ENCODE measurements at regions not wholly inside any gene's neighbourhood (a gene's known extent, or its start where the extent isn't known, plus 50 kb on each side); places are given as distances from the start of the nearest gene placed in this dataset.

DNA sequence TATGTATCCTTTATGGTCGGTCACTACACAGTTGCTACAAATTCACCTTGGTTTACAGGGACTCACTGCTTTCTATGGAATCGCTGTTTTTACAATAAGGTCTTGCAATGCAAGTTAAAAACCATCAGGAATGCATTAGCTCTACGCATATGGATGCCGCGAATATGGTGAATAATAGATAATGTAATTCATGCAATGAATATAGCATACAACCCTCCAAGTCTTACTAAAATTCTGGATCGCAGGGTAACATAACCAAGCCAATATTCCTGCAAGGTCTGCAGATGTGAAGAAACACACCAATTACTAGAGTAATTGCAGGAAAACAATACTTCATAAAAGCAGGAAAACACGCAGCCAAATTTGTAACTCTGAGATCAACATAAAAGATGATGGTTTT, 75.6 kb upstream of the BACE2 start:
- TF ChIP-seq, protein P1, sequence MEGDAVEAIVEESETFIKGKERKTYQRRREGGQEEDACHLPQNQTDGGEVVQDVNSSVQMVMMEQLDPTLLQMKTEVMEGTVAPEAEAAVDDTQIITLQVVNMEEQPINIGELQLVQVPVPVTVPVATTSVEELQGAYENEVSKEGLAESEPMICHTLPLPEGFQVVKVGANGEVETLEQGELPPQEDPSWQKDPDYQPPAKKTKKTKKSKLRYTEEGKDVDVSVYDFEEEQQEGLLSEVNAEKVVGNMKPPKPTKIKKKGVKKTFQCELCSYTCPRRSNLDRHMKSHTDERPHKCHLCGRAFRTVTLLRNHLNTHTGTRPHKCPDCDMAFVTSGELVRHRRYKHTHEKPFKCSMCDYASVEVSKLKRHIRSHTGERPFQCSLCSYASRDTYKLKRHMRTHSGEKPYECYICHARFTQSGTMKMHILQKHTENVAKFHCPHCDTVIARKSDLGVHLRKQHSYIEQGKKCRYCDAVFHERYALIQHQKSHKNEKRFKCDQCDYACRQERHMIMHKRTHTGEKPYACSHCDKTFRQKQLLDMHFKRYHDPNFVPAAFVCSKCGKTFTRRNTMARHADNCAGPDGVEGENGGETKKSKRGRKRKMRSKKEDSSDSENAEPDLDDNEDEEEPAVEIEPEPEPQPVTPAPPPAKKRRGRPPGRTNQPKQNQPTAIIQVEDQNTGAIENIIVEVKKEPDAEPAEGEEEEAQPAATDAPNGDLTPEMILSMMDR (IDR thresholded peaks at IDR 0.05), result no peak
- TF ChIP-seq POLR2A (IDR thresholded peaks at IDR 0.05), result no peak

Measured in testis (tissue), 2 donors.